ENCODE measurements at regions not wholly inside any gene's neighbourhood (a gene's known extent, or its start where the extent isn't known, plus 50 kb on each side); places are given as distances from the start of the nearest gene placed in this dataset.

DNA sequence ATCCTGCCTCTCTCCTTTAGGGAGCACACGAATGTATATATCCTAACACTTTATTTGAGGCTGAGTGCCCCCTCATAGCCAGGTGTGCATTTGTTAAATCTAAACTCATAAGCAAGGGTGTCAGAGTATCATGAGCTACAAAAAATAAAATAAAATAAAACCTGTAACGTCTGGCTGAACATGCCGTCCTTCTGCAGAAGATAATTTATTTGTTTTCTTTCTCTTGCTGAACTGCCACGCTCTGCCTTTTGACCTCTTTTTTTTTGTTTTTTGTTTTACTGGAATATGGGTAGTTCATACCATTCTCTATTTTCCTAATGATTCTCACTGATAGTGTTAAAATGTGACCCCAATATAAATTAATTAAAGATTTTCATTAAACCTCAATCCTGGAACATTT is 117.7 kb upstream of the MPDZ start:
- TF ChIP-seq CTCF (IDR thresholded peaks at IDR 0.05): no peak
- no peak for TF ChIP-seq POLR2A (IDR thresholded peaks at IDR 0.05)

All from gastroesophageal sphincter (tissue), 3 donors.